IMR-90 (cell line): ENCODE measurements at regions not wholly inside any gene's neighbourhood (a gene's known extent, or its start where the extent isn't known, plus 50 kb on each side); places are given as distances from the start of the nearest gene placed in this dataset.

ENCODE experiments used
- BHLHE40 ChIP-seq: fragments of 150-350 bp; IDR thresholded peaks from 2 replicates; pipeline ENCODE4 v1.6.1; 2016; ENCODE audit warnings: mild to moderate bottlenecking, low read depth, low read length
- CEBPB ChIP-seq: IDR thresholded peaks from 2 replicates; pipeline ENCODE4 v1.6.1; 2012; ENCODE audit warnings: low read depth, low read length, improper control_type of control experiment
- MAFK ChIP-seq: IDR thresholded peaks from 2 replicates; pipeline ENCODE4 v1.6.1; 2012; ENCODE audit warnings: low read depth, low read length, improper control_type of control experiment
- POLR2A ChIP-seq: IDR thresholded peaks from 2 replicates; pipeline ENCODE4 v1.6.1; 2012; ENCODE audit warnings: mild to moderate bottlenecking, low read depth, low read length
- SMC3 ChIP-seq: fragments of 150-350 bp; IDR thresholded peaks from 2 replicates; pipeline ENCODE4 v1.6.1; 2016; ENCODE audit warnings: low read depth, mild to moderate bottlenecking, antibody characterized with exemption, low read length, moderate library complexity
- TF ChIP-seq, protein P1 (sequence below): conservative IDR thresholded peaks from 2 replicates; pipeline ENCODE4 v1.5.1; 2012; ENCODE audit warnings: mild to moderate bottlenecking, low read depth, low read length, improper control_type of control experiment
- TF ChIP-seq, protein P2 (sequence below): fragments of 150-350 bp; IDR thresholded peaks from 2 replicates; pipeline ENCODE4 v1.6.1; 2016; ENCODE audit warnings: low read depth, mild to moderate bottlenecking, low read length, moderate library complexity, borderline replicate concordance
- TF ChIP-seq, protein P3 (sequence below): fragments of 150-350 bp; IDR thresholded peaks from 2 replicates; pipeline ENCODE4 v1.6.1; 2017; ENCODE audit warnings: mild to moderate bottlenecking, antibody characterized with exemption, low read length, low read depth

DNA sequence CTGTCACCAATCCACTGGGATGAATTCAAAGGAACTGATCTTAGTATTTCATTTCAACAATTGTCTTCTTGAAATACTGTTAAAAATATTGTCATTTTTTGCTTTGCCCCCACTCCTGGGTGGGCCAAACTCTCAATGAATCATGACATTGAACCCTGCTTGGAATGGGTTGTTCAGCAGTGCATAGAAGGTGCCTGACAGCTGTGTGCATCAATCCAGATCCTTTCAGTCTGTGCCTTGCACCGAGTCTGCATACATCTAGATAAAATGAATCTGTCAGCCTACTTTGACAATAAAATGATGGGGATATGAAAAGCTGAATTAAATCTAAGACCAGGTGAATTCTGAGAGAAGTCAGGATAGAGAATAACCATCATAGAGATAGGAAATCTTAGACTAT lies 706.6 kb downstream of the CBLN2 start:
- TF ChIP-seq, protein P1, sequence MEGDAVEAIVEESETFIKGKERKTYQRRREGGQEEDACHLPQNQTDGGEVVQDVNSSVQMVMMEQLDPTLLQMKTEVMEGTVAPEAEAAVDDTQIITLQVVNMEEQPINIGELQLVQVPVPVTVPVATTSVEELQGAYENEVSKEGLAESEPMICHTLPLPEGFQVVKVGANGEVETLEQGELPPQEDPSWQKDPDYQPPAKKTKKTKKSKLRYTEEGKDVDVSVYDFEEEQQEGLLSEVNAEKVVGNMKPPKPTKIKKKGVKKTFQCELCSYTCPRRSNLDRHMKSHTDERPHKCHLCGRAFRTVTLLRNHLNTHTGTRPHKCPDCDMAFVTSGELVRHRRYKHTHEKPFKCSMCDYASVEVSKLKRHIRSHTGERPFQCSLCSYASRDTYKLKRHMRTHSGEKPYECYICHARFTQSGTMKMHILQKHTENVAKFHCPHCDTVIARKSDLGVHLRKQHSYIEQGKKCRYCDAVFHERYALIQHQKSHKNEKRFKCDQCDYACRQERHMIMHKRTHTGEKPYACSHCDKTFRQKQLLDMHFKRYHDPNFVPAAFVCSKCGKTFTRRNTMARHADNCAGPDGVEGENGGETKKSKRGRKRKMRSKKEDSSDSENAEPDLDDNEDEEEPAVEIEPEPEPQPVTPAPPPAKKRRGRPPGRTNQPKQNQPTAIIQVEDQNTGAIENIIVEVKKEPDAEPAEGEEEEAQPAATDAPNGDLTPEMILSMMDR = no peak
- TF ChIP-seq BHLHE40 = no peak
- no peak for TF ChIP-seq MAFK
- TF ChIP-seq POLR2A = no peak
- TF ChIP-seq SMC3 = no peak
- TF ChIP-seq, protein P2, sequence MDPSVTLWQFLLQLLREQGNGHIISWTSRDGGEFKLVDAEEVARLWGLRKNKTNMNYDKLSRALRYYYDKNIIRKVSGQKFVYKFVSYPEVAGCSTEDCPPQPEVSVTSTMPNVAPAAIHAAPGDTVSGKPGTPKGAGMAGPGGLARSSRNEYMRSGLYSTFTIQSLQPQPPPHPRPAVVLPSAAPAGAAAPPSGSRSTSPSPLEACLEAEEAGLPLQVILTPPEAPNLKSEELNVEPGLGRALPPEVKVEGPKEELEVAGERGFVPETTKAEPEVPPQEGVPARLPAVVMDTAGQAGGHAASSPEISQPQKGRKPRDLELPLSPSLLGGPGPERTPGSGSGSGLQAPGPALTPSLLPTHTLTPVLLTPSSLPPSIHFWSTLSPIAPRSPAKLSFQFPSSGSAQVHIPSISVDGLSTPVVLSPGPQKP = no peak
- no peak for TF ChIP-seq CEBPB
- TF ChIP-seq, protein P3, sequence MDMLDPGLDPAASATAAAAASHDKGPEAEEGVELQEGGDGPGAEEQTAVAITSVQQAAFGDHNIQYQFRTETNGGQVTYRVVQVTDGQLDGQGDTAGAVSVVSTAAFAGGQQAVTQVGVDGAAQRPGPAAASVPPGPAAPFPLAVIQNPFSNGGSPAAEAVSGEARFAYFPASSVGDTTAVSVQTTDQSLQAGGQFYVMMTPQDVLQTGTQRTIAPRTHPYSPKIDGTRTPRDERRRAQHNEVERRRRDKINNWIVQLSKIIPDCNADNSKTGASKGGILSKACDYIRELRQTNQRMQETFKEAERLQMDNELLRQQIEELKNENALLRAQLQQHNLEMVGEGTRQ = no peak
